ENCODE measurements at regions not wholly inside any gene's neighbourhood (a gene's known extent, or its start where the extent isn't known, plus 50 kb on each side); places are given as distances from the start of the nearest gene placed in this dataset.
A peak's percentile ranks its signal among the peaks of the same experiment; 100 is the strongest.
"Not testable (repeated sequence)": the region's sequence is repeated elsewhere in the genome, so short reads cannot be mapped to it uniquely, and the experiment has no call there.

DNA sequence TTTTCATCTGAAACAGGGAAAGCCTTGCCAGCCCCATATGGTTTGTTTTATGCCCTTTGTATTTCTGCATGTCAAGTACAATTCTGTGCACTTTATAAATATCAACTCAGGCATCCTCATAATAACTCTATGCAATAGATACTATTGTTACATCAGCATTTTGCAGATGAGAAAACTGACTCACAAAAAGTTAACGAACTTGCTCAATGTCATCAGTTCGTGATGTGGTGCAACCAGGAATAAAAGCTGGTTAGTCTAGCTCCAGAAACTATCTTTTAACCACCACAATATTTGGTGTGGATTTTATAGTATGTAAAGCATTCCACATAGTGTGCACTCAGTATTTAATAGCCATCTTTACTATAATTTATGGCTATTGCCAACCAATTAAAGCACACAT is 134.9 kb downstream of the MRPS30 start:
- DNase-seq = no peak

DNA sequence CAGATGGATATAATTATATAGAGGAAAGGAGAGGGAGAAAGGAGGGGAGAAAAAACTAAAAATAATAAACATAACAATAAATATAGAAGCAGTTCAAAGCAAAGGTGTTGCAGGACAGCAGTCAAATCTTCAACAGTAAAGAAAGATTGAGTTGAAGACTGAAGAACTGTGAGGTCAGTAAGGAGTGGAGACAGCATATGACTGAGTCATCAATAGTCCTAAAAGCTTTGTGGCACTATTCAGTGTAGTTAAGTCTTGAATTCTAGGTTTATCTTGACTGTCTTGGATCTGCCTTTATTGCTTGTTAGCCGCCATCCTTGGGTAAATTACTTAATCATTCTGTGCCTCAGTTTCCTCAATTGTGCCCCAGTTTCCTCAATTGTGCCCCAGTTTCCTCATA is 137.0 kb downstream of the MRPS30 start:
- DNase-seq = no peak

DNA sequence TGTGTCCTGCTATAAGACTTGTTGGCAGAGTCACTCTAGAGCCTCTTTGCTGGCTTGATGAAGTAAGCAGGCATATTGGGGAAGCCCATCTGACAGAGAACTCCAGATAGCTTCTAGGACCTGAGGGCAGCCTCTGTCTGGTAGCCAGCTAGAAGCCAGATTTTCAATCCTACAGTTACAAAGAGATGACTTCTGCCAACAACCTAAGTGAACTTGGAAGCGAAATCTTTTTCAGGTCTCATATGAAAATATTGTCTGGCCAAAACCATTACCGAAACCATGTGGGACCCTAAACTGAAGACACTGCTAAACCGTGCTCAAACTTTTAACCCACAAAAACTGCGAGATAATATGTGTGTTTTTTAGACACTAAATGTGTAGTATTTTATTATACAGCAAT is 140.9 kb downstream of the MRPS30 start:
- DNase-seq = no peak

DNA sequence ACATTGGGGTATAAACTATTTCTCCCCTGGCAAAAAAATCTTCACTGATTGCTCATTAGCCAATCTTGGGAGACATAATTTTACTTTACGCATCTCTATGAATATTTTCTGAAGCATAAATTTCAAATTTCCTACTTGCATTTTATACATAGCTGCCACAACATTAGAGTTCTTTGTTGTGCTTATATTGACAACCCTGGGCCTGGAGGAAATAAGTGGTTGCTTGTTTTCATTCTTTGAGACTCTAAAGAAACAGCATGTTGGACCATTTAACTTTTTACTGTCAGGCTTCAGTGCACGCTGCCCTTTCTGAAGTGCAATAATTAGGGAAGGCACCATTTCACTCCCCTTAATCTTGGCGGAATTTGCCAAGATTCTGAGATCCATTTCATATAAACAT is 142.6 kb downstream of the MRPS30 start:
- DNase-seq = no peak

DNA sequence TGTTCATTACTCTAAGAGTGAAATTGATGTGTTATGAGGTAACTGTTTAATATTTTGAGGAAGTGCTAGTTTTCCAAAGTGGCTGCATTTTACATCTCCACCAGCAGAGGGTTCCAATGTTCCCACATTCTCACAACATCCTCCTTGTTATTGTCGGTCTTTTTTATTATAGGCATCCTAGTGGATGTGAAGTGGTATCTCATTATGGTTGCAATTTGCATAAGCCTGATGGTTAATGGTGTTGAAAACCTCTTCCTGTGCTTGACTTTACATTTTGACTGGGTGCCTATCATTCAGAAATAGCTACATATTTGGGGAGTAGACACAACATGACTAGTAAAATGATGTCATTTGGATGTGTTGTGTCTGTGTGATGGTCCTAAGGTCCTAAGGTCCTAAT is 143.6 kb downstream of the MRPS30 start:
- DNase-seq = peak; percentile 33 to 57

GRCh38 chr5:44953078-44953477 is 144.3 kb downstream of the MRPS30 start:
- no peak for DNase-seq

- DNase-seq = not testable (repeated sequence)
Measured at GRCh38 chr5:44958943-44959454, 150.3 kb downstream of the MRPS30 start.

DNA sequence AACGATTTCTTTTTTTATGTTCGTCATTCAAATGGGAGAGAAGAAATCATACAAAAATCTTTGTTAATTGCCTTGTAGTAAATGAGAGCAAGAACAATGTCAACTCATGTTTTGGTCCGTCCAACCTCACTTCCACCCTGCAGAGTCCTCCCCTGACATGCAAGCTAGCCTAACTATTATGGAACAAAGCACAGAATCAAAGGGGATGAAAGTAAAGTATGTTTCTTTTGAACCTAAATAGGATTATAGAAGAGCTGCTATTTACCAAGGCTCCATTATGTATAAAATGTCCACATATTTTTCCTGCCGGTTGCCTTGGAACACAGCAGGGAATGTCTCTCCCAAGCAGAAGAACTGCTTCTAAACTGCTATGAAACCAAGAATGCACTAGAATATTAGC is 161.1 kb downstream of the MRPS30 start:
- DNase-seq = no peak

DNA sequence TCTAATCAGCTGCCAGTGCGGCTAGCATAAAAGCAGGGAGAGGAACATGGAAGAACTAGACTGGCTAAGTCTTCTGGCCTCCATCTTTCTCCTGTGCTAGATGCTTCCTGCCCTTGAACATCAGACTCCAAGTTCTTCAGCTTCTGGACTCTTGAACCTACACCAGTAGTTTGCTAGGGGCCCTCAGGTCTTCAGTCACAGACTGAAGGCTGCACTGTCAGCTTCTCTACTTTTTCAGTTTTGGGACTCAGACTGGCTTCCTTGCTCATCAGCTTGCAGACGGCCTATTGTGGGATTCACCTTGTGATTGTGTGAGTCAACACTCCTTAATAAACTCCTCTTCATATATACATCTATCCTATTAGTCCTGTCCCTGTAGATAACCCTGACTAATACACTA is 162.2 kb downstream of the MRPS30 start:
- DNase-seq = not testable (repeated sequence)

DNA sequence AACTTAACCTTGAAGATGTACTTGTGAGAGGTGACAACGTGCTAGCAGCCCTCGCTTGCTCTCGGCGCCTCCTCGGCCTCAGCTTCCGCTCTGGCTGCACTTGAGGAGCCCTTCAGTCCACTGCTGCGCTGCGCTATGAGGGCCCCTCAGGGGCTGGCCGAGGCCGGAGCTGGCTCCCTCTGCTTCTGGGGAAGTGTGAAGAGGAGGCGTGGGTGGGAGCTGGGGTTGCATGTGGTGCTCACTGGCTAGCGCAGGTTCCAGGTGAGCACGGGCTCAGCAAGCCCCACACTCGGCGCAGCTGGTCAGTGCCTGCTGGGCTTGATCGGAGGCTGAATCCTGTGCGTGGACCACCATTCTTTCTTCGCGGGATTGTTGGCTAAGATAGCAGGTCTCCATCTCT is 166.1 kb downstream of the MRPS30 start:
- DNase-seq = no peak

GRCh38 chr5:44981708-44982107 is 173.0 kb downstream of the MRPS30 start:
- DNase-seq = no peak

GRCh38 chr5:44983006-44983405 is 174.3 kb downstream of the MRPS30 start:
- no peak for DNase-seq

DNA sequence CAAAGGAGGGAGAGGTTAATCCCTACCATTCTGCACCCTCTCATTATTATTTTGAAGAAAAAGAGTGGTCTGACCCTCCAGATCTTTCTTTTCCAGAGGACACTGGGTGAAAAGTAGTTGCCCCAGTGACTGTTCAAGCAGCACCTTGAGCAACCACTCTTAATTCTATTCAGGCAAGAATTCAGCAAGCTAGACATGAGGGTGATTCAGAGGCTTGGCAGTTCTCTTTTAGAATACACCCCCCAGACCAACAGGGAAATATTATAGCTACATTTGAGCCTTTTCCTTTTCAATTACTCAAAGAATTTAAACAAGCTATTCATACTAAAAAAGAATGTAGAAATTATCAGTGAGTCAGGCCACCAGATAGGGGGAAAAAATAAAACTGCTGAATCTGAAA is 178.3 kb downstream of the MRPS30 start:
- DNase-seq = no peak

DNA sequence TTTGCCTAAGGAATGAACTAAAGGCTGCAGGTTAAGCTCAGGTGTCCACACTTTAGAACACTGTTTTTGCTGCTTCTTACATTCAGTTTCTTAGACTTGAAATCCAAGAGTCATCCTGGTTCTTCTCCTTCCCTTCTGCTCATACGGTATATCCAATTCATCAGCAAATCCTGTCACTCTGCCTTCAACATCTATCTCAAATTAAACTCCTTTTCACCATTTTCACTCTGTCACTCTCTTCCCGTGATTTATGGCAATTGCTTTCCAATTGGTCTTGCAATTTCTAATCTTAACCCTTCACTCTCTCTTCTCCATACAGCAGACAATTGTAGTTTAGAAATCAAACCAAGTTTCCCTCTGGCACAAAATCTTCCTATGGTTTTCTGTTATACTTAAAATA is 182.9 kb downstream of the MRPS30 start:
- no peak for DNase-seq

DNA sequence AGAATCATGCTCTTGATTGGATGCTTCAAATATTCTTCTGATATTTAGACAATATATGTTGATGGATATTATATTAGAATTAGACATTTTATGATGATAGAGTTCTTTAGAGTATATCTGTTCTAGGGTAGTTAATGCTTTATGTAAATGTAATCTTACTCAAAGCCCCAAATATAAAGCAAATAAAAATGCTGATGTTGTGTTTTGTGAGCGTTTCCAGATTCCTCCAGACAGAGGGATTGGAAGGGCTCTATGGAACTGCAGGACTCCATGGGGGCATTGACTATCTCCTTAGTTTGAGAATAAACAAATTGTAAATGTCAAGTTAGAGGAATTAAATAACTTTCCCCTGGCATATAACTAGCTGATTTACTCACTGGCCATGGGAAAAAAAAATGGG is 184.5 kb downstream of the MRPS30 start:
- no peak for DNase-seq

- no peak for DNase-seq
Measured at GRCh38 chr5:44997506-44997905, 188.8 kb downstream of the MRPS30 start.

DNA sequence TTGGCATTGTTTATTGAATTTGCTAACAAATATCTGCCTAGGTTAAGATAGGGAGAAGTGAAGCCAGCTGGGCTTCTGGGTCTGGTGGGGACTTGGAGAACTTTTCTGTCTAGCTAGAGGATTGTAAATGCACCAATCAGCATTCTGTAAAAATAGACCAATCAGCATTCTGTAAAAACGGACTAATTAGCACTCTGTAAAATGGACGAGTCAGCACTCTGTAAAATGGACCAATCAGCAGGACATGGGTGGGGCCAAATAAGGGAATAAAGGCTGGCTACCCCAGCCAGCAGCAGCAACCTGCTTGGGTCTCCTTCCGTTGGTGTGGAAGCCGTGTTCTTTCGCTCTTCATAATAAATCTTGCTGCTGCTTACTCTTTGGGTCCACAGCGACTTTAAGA is 198.4 kb downstream of the MRPS30 start:
- not testable (repeated sequence) for DNase-seq

GRCh38 chr5:45017568-45017967 is 208.8 kb downstream of the MRPS30 start:
- DNase-seq = no peak

- no peak for DNase-seq
Measured at GRCh38 chr5:45029553-45029952, 220.8 kb downstream of the MRPS30 start.

DNA sequence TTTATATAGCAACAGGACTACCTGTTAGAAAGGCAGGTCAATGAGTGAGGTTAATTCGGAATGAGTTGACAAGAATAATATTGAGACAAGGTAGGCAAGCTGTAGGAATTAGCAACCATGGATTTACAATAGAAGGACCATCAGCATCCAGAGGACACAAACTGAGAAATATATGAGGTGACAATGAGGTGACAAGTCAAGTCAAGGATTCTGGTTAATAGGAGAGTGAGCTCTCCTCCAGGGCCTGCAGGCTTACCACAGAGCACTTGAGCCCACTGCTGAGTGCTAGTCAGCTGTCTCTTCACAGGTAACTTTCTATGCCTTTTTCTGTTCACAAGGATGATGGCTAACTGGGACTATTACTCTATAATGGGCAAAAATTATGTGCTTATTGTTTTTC is 227.2 kb downstream of the MRPS30 start:
- no peak for DNase-seq

DNA sequence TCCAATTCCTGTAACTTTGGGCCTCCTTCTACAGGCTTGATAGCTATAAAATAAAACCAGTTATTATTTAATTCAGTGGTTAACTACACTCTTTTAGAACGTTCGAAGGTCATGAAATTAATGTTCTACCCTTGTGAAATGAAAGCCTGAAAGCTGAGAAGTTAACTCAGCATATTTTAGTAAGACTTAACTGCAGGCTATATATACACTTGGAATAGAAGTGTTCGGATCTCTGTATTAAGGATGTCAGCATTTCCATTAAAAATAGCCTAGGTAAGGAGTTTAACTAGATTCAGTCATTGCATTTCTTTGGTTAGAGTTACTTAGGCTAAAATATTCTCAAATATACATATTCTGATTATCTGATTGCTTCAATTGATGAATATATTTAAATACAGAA is 229.2 kb downstream of the MRPS30 start:
- DNase-seq = no peak

- peak; percentile 6 to 32 for DNase-seq
Measured at GRCh38 chr5:45038366-45038987, 229.7 kb downstream of the MRPS30 start.

GRCh38 chr5:45042283-45042682 is 233.5 kb downstream of the MRPS30 start:
- no peak for DNase-seq

- DNase-seq = no peak
Measured at GRCh38 chr5:45057564-45057963, 248.8 kb downstream of the MRPS30 start.

DNA sequence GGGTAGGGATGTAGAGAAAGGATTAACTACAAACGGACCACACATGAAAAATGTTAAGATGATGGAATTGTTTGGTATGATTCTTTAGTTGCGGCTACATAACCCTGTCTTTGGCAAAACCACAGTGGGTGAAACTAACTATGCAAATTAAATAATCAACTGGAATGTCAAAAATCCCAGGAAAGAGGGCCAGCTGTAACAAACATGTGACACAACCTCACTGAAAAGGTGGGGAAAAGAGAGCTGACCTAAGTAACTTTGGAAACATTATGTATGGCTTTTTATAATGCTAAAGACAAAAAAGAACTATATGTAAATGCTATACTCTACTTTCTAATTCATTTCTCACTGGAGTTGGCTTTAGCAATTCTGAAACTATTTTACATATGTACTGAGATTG is 252.0 kb downstream of the MRPS30 start:
- DNase-seq = no peak

Data from inflammatory macrophage treated with lipopolysaccharide for 1 hour (primary cell).